Progenitor cell of endocrine pancreas (in vitro differentiated cells): ENCODE measurements at regions not wholly inside any gene's neighbourhood (a gene's known extent, or its start where the extent isn't known, plus 50 kb on each side); places are given as distances from the start of the nearest gene placed in this dataset.

Experiments
- DNase-seq: peaks from one replicate; pipeline ENCODE4 v3.0.0; 2021; ENCODE audit warnings: low spot score; ENCODE audit not compliant: unreplicated experiment
- H3K27ac Mint-ChIP-seq: 2 replicates; pipeline ENCODE4 v1.8.0; 2021; ENCODE audit warnings: mild to moderate bottlenecking, moderate library complexity, mixed read lengths
- H3K27me3 Mint-ChIP-seq: 2 replicates; pipeline ENCODE4 v1.8.0; 2021; ENCODE audit warnings: mixed read lengths
- H3K36me3 Mint-ChIP-seq: 2 replicates; pipeline ENCODE4 v1.8.0; 2022; ENCODE audit warnings: mixed read lengths; ENCODE audit not compliant: insufficient read depth
- H3K4me1 Mint-ChIP-seq: 2 replicates; pipeline ENCODE4 v1.8.0; 2021; ENCODE audit warnings: low read depth, mixed read lengths
- H3K4me3 Mint-ChIP-seq: 2 replicates; pipeline ENCODE4 v1.8.0; 2021; ENCODE audit warnings: low read depth, mild to moderate bottlenecking, moderate library complexity, mixed read lengths
- H3K9me3 Mint-ChIP-seq: 2 replicates; pipeline ENCODE4 v1.8.0; 2021; ENCODE audit warnings: low read depth, mixed read lengths
- TF ChIP-seq, protein P1 (sequence below): fragments of 200-600 bp; sonication (generic); IDR thresholded peaks from one replicate; pipeline ENCODE4 v1.5.0; 2021; ENCODE audit warnings: antibody characterized with exemption, mild to moderate bottlenecking; ENCODE audit not compliant: unreplicated experiment

DNA sequence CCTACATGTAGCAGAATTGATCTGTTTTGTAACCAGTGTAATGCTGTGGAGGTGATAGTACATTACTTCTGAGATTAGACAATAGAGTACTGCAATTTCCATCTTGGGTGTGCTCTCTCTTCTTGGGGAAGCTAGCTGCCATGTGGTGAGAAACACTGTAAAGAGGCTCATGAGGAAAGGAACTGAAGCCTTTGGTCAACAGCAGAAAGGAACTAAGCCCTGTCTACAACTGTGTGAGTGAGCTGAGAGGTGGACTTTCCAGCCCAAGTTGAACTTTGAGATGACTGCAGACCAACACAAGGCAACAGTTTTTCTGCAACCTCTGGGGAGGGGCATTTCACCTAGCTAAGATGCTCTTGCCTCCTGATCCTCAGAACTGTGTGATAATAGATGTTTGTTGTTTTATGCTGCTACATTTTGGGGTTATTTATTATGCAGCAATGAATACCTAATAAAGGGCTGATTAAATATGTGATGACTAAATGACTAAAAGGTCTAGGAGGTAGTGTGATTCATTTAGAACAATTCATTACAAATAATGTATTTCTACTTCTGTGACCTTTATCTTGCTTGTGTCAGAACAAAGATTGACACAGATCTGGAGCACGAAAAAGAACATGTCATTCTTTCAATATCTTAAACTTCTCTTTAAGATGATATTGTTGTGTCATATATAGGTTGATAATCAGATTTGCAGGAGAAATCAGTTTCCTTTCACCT is 121.6 kb upstream of the THRB start:
- TF ChIP-seq, protein P1, sequence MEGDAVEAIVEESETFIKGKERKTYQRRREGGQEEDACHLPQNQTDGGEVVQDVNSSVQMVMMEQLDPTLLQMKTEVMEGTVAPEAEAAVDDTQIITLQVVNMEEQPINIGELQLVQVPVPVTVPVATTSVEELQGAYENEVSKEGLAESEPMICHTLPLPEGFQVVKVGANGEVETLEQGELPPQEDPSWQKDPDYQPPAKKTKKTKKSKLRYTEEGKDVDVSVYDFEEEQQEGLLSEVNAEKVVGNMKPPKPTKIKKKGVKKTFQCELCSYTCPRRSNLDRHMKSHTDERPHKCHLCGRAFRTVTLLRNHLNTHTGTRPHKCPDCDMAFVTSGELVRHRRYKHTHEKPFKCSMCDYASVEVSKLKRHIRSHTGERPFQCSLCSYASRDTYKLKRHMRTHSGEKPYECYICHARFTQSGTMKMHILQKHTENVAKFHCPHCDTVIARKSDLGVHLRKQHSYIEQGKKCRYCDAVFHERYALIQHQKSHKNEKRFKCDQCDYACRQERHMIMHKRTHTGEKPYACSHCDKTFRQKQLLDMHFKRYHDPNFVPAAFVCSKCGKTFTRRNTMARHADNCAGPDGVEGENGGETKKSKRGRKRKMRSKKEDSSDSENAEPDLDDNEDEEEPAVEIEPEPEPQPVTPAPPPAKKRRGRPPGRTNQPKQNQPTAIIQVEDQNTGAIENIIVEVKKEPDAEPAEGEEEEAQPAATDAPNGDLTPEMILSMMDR, result no peak
- Mint-ChIP-seq H3K27ac (no peak overlapping the region), H3K4me1 (peaks cover 7% of the 10 kb centered on the region)

DNA sequence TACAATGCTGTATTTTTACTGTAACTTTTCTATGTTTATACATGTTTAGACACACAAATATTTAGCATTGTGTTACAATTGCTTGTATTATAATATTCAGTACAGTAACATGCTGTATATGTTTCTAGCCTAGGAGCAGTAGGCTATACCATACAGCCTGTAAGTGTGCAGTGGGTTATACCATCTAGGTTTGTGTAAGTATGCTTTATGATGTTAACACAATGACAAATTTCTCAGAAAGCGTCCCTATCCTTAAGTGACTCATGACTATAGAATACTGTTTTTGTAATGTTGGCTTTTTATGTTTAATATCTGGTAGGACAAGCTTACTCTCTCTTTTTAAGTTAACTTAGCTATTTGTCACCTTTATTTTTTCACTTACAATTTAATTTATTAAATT is 127.5 kb upstream of the THRB start:
- H3K9me3 Mint-ChIP-seq, result peaks cover 17% of the 10 kb centered on the region
- no peak overlapping the region for H3K27ac Mint-ChIP-seq
- H3K36me3 Mint-ChIP-seq, result peaks cover 4% of the 10 kb centered on the region
- H3K27me3 Mint-ChIP-seq, result no peaks in the 10 kb centered on the region
- peaks cover 1% of the 10 kb centered on the region for H3K4me1 Mint-ChIP-seq
- DNase-seq, result no peak
- TF ChIP-seq, protein P1, result no peak
- H3K4me3 Mint-ChIP-seq, result no peak overlapping the region

More for the DNA sequence above, 121.6 kb upstream of the THRB start:
- Mint-ChIP-seq H3K9me3 (peaks cover 4% of the 10 kb centered on the region), H3K4me3 (no peak overlapping the region), H3K27me3 (peaks cover 17% of the 10 kb centered on the region), H3K36me3 (no peaks in the 10 kb centered on the region)
- DNase-seq, result no peak

- Mint-ChIP-seq H3K4me1 (peaks cover 1% of the 10 kb centered on the region), H3K9me3 (peaks cover 20% of the 10 kb centered on the region), H3K36me3 (peaks cover 4% of the 10 kb centered on the region), H3K27ac (no peak overlapping the region), H3K4me3 (no peak overlapping the region), H3K27me3 (no peaks in the 10 kb centered on the region)
- TF ChIP-seq, protein P1, result no peak
- DNase-seq, result no peak
Observed at GRCh38 chr3:24622696-24623225, 128.1 kb upstream of the THRB start.

DNA sequence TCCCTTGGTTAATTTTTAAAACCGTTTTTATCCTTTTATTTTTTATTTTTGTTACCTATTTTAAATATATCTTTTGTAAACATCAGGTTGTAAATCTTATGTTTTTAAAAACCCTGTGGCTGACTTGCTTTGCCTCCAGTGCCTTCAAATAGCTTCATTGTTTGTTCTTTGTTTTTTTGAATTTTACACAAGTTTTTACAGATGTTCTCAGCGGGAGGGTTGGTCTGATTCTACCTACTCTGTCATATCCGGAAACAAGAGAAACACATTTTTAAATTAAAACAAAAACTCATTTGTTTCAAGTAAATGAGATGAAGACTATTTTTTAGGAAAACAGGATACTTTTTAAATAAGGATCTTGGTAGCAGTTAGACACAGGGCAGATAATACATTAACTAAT is 129.0 kb upstream of the THRB start:
- Mint-ChIP-seq H3K4me1 (peaks cover 1% of the 10 kb centered on the region), H3K27ac (no peak overlapping the region), H3K9me3 (peaks cover 22% of the 10 kb centered on the region)

GRCh38 chr3:24624938-24625681 is 130.5 kb upstream of the THRB start:
- TF ChIP-seq, protein P1, result no peak
- no peak for DNase-seq
- peaks cover 3% of the 10 kb centered on the region for H3K4me1 Mint-ChIP-seq
- H3K36me3 Mint-ChIP-seq, result peaks cover 4% of the 10 kb centered on the region
- no peaks in the 10 kb centered on the region for H3K27me3 Mint-ChIP-seq
- H3K9me3 Mint-ChIP-seq, result peaks cover 24% of the 10 kb centered on the region
- H3K27ac Mint-ChIP-seq, result no peak overlapping the region
- no peak overlapping the region for H3K4me3 Mint-ChIP-seq

More for the DNA sequence above, 129.0 kb upstream of the THRB start:
- TF ChIP-seq, protein P1, result no peak
- DNase-seq, result no peak
- peaks cover 4% of the 10 kb centered on the region for H3K36me3 Mint-ChIP-seq
- H3K4me3 Mint-ChIP-seq, result no peak overlapping the region
- H3K27me3 Mint-ChIP-seq, result no peaks in the 10 kb centered on the region
